Cardiac fibroblast (primary cell): ENCODE measurements at regions not wholly inside any gene's neighbourhood (a gene's known extent, or its start where the extent isn't known, plus 50 kb on each side); places are given as distances from the start of the nearest gene placed in this dataset.

Source experiments
- DNase-seq, 2 donors: peaks; one replicate each; pipeline versions ENCODE4 v3.0.0 to v3.0.0-alpha.2; 2010; ENCODE audit warnings: low read depth in 2 of 2
- H3K4me3 ChIP-seq, 2 donors: replicated peaks in 1 of 2; 1 replicate in 1 of 2; 2 replicates in 1 of 2; pipeline ENCODE4 v1.5.1; 2011; ENCODE audit warnings: low read depth in 2 of 2, low read length in 2 of 2, mild to moderate bottlenecking in 2 of 2, moderate library complexity in 1 of 2
- CTCF ChIP-seq: IDR thresholded peaks from one replicate; pipeline ENCODE4 v1.5.1; 2011; ENCODE audit warnings: low read depth, mild to moderate bottlenecking, low read length, inconsistent platforms

DNA sequence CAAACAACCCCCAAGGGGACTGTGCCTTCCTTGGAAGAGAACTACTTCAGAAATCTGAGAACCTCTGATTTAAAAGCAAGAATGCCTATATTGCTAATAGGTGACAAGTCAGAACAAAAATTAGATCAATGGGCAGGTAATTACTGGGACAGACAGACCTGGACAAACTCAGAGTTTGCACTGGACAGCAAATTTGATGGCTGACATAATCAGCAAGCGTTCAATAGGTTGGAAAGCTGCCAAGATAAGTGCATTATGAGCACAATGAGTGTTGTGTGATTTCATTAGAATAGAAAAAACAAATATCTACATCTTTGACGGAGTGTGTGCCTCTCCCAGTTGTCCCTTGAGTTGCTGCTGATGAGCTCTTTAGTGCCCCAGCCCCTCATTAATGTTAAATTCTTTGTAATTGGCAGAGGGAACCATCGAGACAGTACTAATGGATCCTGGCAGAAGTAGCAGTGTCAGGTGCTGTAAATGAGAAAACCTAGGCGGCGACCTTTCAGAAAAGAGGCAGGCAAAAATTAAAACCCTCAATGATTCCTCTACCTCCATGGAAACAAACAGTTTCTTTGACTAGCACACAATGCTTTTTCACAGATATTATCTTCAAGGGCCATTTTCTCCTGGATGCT, 116.5 kb upstream of the COL21A1 start:
- no peak for TF ChIP-seq CTCF
- no peak for DNase-seq
- no peak overlapping the region for H3K4me3 ChIP-seq

GRCh38 chr6:56361812-56362211, 114.4 kb upstream of the COL21A1 start:
- no peak for TF ChIP-seq CTCF
- DNase-seq = peak; percentile 43 to 61
- no peak overlapping the region for H3K4me3 ChIP-seq

DNA sequence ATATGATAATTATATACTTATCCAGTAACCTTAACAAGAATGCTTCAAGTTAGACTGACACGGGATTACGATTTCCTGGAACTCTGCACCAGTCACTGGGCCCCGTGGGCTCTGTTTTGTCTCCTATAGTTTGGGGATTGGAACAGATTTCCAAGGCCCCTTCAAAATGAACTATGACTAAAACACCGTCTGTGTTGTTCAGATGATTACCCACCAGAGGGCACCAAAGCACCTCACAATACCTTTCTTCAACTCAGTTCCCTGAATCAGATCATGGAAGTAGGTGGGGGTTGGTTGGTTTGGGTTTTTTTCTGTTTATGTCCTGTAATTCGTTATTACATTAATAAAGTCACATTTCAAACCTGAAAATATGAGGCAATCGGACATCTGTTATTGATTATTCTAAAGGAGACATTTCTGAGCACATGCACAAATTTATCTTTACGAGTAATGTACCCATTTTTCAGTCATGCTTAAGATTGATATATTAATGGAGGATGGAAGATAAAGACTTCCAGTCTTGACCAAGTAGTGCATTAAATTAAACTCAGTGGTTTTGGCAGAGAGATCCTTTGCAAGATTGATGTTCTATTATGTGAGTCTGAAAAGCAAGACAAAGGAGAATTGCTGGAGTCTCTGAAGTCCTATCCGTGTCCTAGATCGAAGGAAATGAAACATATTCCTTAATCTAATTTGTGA, 112.0 kb upstream of the COL21A1 start:
- TF ChIP-seq CTCF = peak; percentile 63
- DNase-seq = peak; percentile 84 to 87
- no peak overlapping the region for H3K4me3 ChIP-seq

- DNase-seq = peak; percentile 51 to 54
- H3K4me3 ChIP-seq = no peak overlapping the region
- no peak for TF ChIP-seq CTCF
These were observed 110.4 kb upstream of the COL21A1 start for GRCh38 chr6:56357616-56358373.

- DNase-seq = peak; percentile 63 to 79
- no peak overlapping the region for H3K4me3 ChIP-seq
- no peak for TF ChIP-seq CTCF
These were observed 109.0 kb upstream of the COL21A1 start for GRCh38 chr6:56356426-56356825.

DNA sequence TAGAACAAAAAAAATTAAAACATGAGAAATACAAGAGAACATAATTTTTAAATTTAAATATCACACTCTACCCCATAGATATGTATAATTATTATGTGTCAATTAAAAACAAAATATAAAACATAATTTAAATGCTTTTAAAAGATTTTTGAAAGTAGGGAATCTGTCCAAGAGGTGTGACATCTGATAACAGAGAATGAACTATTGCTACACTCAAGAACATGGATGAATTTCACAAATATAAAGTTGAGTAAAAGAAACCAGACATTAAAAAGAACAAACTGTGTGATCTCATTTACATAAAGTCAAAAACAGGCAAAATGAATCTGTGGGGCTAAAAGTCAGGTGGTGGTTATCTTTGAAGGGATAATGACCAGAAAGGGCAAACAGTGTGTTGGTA, 106.5 kb upstream of the COL21A1 start:
- TF ChIP-seq CTCF = no peak
- DNase-seq = no peak
- H3K4me3 ChIP-seq = no peak overlapping the region
